Calu3 (cell line): ENCODE measurements at regions not wholly inside any gene's neighbourhood (a gene's known extent, or its start where the extent isn't known, plus 50 kb on each side); places are given as distances from the start of the nearest gene placed in this dataset.

Experiments used
- BruUV-seq: library from RNA; stranded (reverse); fragments of 400-500 nt; replicated peaks from 2 replicates; lab custom pipeline; 2021; lab: Mats Ljungman, UMichigan
- CTCF ChIA-PET: fragments of 300-600 bp; sonication (Branson Sonifier 250); formaldehyde crosslinking; loops from one replicate; lab custom pipeline; 2022; ENCODE audit warnings: antibody characterized with exemption; lab: Charles Lee
- DNase-seq: peaks from one replicate; pipeline ENCODE4 v3.0.0; 2022
- H3K27ac Mint-ChIP-seq: one replicate; pipeline ENCODE4 v1.8.0; 2022; ENCODE audit warnings: mixed read lengths; ENCODE audit not compliant: unreplicated experiment
- H3K27me3 Mint-ChIP-seq: one replicate; pipeline ENCODE4 v1.8.0; 2022; ENCODE audit warnings: mixed read lengths; ENCODE audit not compliant: unreplicated experiment
- H3K36me3 Mint-ChIP-seq: one replicate; pipeline ENCODE4 v1.8.0; 2022; ENCODE audit warnings: mild to moderate bottlenecking, moderate library complexity, mixed read lengths; ENCODE audit not compliant: insufficient read depth, unreplicated experiment
- H3K4me1 Mint-ChIP-seq: one replicate; pipeline ENCODE4 v1.8.0; 2022; ENCODE audit warnings: mild to moderate bottlenecking, low read depth, mixed read lengths; ENCODE audit not compliant: unreplicated experiment
- H3K4me3 Mint-ChIP-seq: one replicate; pipeline ENCODE4 v1.8.0; 2022; ENCODE audit warnings: mild to moderate bottlenecking, low read depth, moderate library complexity, mixed read lengths; ENCODE audit not compliant: unreplicated experiment
- H3K9me3 Mint-ChIP-seq: one replicate; pipeline ENCODE4 v1.8.0; 2022; ENCODE audit warnings: low read depth, mixed read lengths; ENCODE audit not compliant: unreplicated experiment
- CTCF ChIP-seq: fragments of 200-600 bp; IDR thresholded peaks from one replicate; pipeline ENCODE4 v1.8.0; 2022; ENCODE audit warnings: antibody characterized with exemption; ENCODE audit not compliant: unreplicated experiment
- intact Hi-C: fragments of 100-400 bp; cut with micrococcal nuclease; formaldehyde crosslinking; loops from one replicate; pipeline ENCODE4 v1.10.0; 2022; ENCODE audit not compliant: unreplicated experiment

GRCh38 chr4:30314001-30314400 lies 406.2 kb upstream of the PCDH7 start:
- H3K4me3 Mint-ChIP-seq, result no peak overlapping the region
- no peak overlapping the region for H3K27ac Mint-ChIP-seq
- H3K27me3 Mint-ChIP-seq, result no peaks in the 10 kb centered on the region
- no peaks in the 10 kb centered on the region for H3K36me3 Mint-ChIP-seq
- TF ChIP-seq CTCF, result no peak
- peaks cover 6% of the 10 kb centered on the region for H3K9me3 Mint-ChIP-seq
- intact Hi-C loops, result no loop called here
- no TSS peak for BruUV-seq
- DNase-seq, result no peak
- CTCF ChIA-PET, result no interaction called here
- H3K4me1 Mint-ChIP-seq, result no peaks in the 10 kb centered on the region

GRCh38 chr4:30330894-30331652 lies 389.1 kb upstream of the PCDH7 start:
- Mint-ChIP-seq H3K9me3 (peaks cover 5% of the 10 kb centered on the region), H3K4me3 (no peak overlapping the region), H3K27me3 (no peaks in the 10 kb centered on the region), H3K27ac (no peak overlapping the region), H3K4me1 (no peaks in the 10 kb centered on the region), H3K36me3 (no peaks in the 10 kb centered on the region)
- CTCF ChIA-PET, result no interaction called here
- intact Hi-C loops, result no loop called here
- TF ChIP-seq CTCF, result no peak
- no TSS peak for BruUV-seq
- no peak for DNase-seq

GRCh38 chr4:30341731-30342130 lies 378.4 kb upstream of the PCDH7 start:
- BruUV-seq, result no TSS peak
- Mint-ChIP-seq H3K27ac (no peak overlapping the region), H3K27me3 (no peaks in the 10 kb centered on the region), H3K4me3 (no peak overlapping the region), H3K4me1 (no peaks in the 10 kb centered on the region), H3K9me3 (peaks cover 4% of the 10 kb centered on the region), H3K36me3 (no peaks in the 10 kb centered on the region)
- intact Hi-C loops, result no loop called here
- DNase-seq, result no peak
- CTCF ChIA-PET, result no interaction called here
- no peak for TF ChIP-seq CTCF

- H3K36me3 Mint-ChIP-seq, result no peaks in the 10 kb centered on the region
Observed at GRCh38 chr4:30350288-30350687, 369.9 kb upstream of the PCDH7 start.

More at GRCh38 chr4:30350288-30350687, 369.9 kb upstream of the PCDH7 start:
- intact Hi-C loops, result no loop called here
- H3K27me3 Mint-ChIP-seq, result no peaks in the 10 kb centered on the region
- H3K9me3 Mint-ChIP-seq, result peaks cover 14% of the 10 kb centered on the region
- CTCF ChIA-PET, result no interaction called here
- no peaks in the 10 kb centered on the region for H3K4me1 Mint-ChIP-seq
- BruUV-seq, result no TSS peak
- H3K27ac Mint-ChIP-seq, result no peak overlapping the region
- no peak overlapping the region for H3K4me3 Mint-ChIP-seq
- DNase-seq, result no peak
- TF ChIP-seq CTCF, result no peak
